Peyer's patch (tissue), 4 donors: ENCODE measurements at regions not wholly inside any gene's neighbourhood (a gene's known extent, or its start where the extent isn't known, plus 50 kb on each side); places are given as distances from the start of the nearest gene placed in this dataset.

Source experiments
- DNase-seq, 3 donors: peaks; one replicate each; pipeline ENCODE4 v3.0.0-alpha.2; 2017 to 2019
- H3K27ac ChIP-seq, 4 donors: fragments of 200-600 bp; sonication (generic); one replicate each; pipeline ENCODE4 v1.5.1; 2016 to 2019
- H3K27me3 ChIP-seq, 2 donors: fragments of 200-600 bp; sonication (generic); one replicate each; pipeline ENCODE4 v1.5.1; 2019
- H3K36me3 ChIP-seq, 3 donors: fragments of 200-600 bp; sonication (generic); one replicate each; pipeline ENCODE4 v1.5.1; 2016 to 2019
- H3K4me1 ChIP-seq, 4 donors: fragments of 200-600 bp; sonication (generic); one replicate each; pipeline ENCODE4 v1.5.1; 2016 to 2019
- H3K4me3 ChIP-seq, 4 donors: fragments of 200-600 bp; sonication (generic); 1 replicate in 3 of 4; 2 replicates in 1 of 4; pipeline ENCODE4 v1.5.1; 2016 to 2019; ENCODE audit warnings: mild to moderate bottlenecking in 1 of 4
- H3K9me3 ChIP-seq, 4 donors: fragments of 200-600 bp; sonication (generic); one replicate each; pipeline ENCODE4 v1.5.1; 2016 to 2019; ENCODE audit warnings: mild to moderate bottlenecking in 1 of 4
- POLR2A ChIP-seq, 2 donors: fragments of 450-650 bp; IDR thresholded peaks; one replicate each; pipeline ENCODE4 v1.5.1; 2017; ENCODE audit warnings: antibody characterized with exemption in 2 of 2, mild to moderate bottlenecking in 2 of 2, moderate library complexity in 2 of 2
- TF ChIP-seq, protein P1 (sequence below), 6 experiments: fragments of 450-650 bp in 4 of 6; fragments of 200-600 bp in 2 of 6; sonication (generic) in 1 of 6; IDR thresholded peaks; one replicate each; pipeline ENCODE4 v1.5.1; 2017 to 2019; ENCODE audit warnings: antibody characterized with exemption in 6 of 6, mild to moderate bottlenecking in 3 of 6, moderate library complexity in 1 of 6

- no peaks in the 10 kb centered on the region for H3K27me3 ChIP-seq
- no peaks in the 10 kb centered on the region for H3K4me1 ChIP-seq
- no peaks in the 10 kb centered on the region for H3K36me3 ChIP-seq
- no peak overlapping the region for H3K27ac ChIP-seq
- no peaks in the 10 kb centered on the region for H3K9me3 ChIP-seq
- H3K4me3 ChIP-seq: no peak overlapping the region
- TF ChIP-seq, protein P1, sequence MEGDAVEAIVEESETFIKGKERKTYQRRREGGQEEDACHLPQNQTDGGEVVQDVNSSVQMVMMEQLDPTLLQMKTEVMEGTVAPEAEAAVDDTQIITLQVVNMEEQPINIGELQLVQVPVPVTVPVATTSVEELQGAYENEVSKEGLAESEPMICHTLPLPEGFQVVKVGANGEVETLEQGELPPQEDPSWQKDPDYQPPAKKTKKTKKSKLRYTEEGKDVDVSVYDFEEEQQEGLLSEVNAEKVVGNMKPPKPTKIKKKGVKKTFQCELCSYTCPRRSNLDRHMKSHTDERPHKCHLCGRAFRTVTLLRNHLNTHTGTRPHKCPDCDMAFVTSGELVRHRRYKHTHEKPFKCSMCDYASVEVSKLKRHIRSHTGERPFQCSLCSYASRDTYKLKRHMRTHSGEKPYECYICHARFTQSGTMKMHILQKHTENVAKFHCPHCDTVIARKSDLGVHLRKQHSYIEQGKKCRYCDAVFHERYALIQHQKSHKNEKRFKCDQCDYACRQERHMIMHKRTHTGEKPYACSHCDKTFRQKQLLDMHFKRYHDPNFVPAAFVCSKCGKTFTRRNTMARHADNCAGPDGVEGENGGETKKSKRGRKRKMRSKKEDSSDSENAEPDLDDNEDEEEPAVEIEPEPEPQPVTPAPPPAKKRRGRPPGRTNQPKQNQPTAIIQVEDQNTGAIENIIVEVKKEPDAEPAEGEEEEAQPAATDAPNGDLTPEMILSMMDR (IDR thresholded peaks at IDR 0.05): no peak
- no peak for TF ChIP-seq POLR2A (IDR thresholded peaks at IDR 0.05)
- no peak for DNase-seq
Observed at GRCh38 chr5:165393839-165394238, 1888.4 kb downstream of the MAT2B start.

GRCh38 chr5:165397516-165397915, 1892.1 kb downstream of the MAT2B start:
- no peak overlapping the region for H3K4me3 ChIP-seq
- TF ChIP-seq, protein P1 (IDR thresholded peaks at IDR 0.05): no peak
- no peak for TF ChIP-seq POLR2A (IDR thresholded peaks at IDR 0.05)
- H3K27ac ChIP-seq: no peak overlapping the region
- no peaks in the 10 kb centered on the region for H3K9me3 ChIP-seq
- H3K36me3 ChIP-seq: no peaks in the 10 kb centered on the region
- DNase-seq: no peak
- H3K4me1 ChIP-seq: no peaks in the 10 kb centered on the region
- no peaks in the 10 kb centered on the region for H3K27me3 ChIP-seq

GRCh38 chr5:165400086-165400485, 1894.7 kb downstream of the MAT2B start:
- TF ChIP-seq, protein P1 (IDR thresholded peaks at IDR 0.05): no peak
- TF ChIP-seq POLR2A (IDR thresholded peaks at IDR 0.05): no peak
- no peaks in the 10 kb centered on the region for H3K36me3 ChIP-seq

DNA sequence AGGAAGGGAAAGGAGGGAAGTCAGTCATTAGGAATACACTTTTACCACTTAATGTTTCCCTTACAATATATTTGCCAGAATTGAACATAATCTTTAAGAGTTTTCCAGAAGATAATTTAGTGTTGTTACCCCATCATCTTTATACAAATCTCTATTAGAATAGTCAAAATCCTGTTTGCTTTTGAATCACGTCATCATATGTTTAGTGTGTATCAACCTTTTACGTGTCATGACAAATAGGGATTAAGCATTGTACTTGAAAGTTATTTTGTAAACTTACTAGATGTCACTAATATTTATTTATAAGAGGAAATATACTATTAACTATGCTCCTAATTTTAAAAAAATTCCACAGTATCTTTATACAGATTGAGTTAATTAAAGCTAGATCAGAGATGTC, 1899.5 kb downstream of the MAT2B start:
- no peak for DNase-seq
- no peak overlapping the region for H3K27ac ChIP-seq
- no peak overlapping the region for H3K4me3 ChIP-seq
- H3K36me3 ChIP-seq: no peaks in the 10 kb centered on the region
- TF ChIP-seq POLR2A (IDR thresholded peaks at IDR 0.05): no peak
- TF ChIP-seq, protein P1 (IDR thresholded peaks at IDR 0.05): no peak
- no peaks in the 10 kb centered on the region for H3K4me1 ChIP-seq
- no peaks in the 10 kb centered on the region for H3K9me3 ChIP-seq
- H3K27me3 ChIP-seq: no peaks in the 10 kb centered on the region

More at GRCh38 chr5:165400086-165400485, 1894.7 kb downstream of the MAT2B start:
- Histone ChIP-seq H3K4me3 (no peak overlapping the region), H3K27ac (no peak overlapping the region), H3K4me1 (no peaks in the 10 kb centered on the region), H3K9me3 (no peaks in the 10 kb centered on the region), H3K27me3 (no peaks in the 10 kb centered on the region)
- no peak for DNase-seq

DNA sequence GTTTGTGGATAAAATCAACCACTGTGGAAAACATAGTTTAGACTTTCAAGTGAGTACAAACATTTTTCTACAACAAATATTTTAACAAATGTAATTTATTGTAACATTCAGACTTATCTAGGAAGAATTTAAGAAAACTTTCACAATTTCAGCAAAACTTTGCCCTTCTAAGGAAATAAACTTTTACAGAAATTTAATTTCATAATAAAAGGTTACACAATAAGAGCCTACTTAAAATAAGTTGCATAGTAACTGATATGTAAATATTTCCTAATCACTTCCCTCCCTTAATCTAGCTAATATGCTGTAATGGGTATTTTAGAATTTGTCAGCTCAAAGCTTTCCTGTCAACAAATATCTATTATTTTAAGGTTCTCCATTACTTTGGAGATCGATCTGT, 1899.9 kb downstream of the MAT2B start:
- H3K4me1 ChIP-seq: no peaks in the 10 kb centered on the region
- no peak overlapping the region for H3K4me3 ChIP-seq
- H3K9me3 ChIP-seq: no peaks in the 10 kb centered on the region
- no peak overlapping the region for H3K27ac ChIP-seq
- TF ChIP-seq, protein P1 (IDR thresholded peaks at IDR 0.05): no peak
- TF ChIP-seq POLR2A (IDR thresholded peaks at IDR 0.05): no peak
- no peaks in the 10 kb centered on the region for H3K27me3 ChIP-seq
- no peak for DNase-seq
- no peaks in the 10 kb centered on the region for H3K36me3 ChIP-seq

DNA sequence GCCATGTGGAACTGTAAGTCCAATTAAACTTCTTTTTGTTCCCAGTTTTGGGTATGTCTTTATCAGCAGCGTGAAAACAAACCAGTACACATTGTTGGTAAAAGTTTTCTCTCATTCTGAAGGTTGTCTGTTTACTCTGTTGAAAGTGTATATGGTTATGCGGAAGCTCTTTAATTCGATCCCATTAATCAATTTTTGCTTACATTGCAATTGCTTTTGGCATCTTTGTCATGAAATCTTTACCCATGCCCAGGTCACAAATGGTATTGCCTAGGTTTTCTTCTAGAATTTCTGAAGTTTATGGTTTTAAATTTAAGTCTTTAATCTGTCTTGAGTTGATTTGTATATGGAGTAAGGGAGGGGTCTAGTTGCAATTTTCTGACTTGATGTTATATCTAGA, 1901.9 kb downstream of the MAT2B start:
- no peak for TF ChIP-seq POLR2A (IDR thresholded peaks at IDR 0.05)
- TF ChIP-seq, protein P1 (IDR thresholded peaks at IDR 0.05): no peak
- no peaks in the 10 kb centered on the region for H3K36me3 ChIP-seq
- no peak overlapping the region for H3K27ac ChIP-seq
- DNase-seq: no peak
- H3K27me3 ChIP-seq: no peaks in the 10 kb centered on the region
- no peak overlapping the region for H3K4me3 ChIP-seq
- no peaks in the 10 kb centered on the region for H3K9me3 ChIP-seq
- H3K4me1 ChIP-seq: no peaks in the 10 kb centered on the region
